HG02970 (cell line): ENCODE measurements at regions not wholly inside any gene's neighbourhood (a gene's known extent, or its start where the extent isn't known, plus 50 kb on each side); places are given as distances from the start of the nearest gene placed in this dataset.

ENCODE experiments used
- ATAC-seq: cut with Tn5 transposase; IDR thresholded peaks from one replicate; pipeline ENCODE4 v1.9.1; 2021; ENCODE audit warnings: mild to moderate bottlenecking, moderate library complexity, moderate number of reproducible peaks; ENCODE audit not compliant: unreplicated experiment, low FRiP score

GRCh38 chr10:129331207-129331838 lies 135.7 kb upstream of the MGMT start:
- ATAC-seq = no peak

GRCh38 chr10:129331839-129332220 lies 135.2 kb upstream of the MGMT start:
- no peak for ATAC-seq

GRCh38 chr10:129332476-129332875 lies 134.6 kb upstream of the MGMT start:
- no peak for ATAC-seq

GRCh38 chr10:129333706-129334105 lies 133.3 kb upstream of the MGMT start:
- ATAC-seq = no peak

GRCh38 chr10:129334266-129334665 lies 132.8 kb upstream of the MGMT start:
- ATAC-seq = no peak

GRCh38 chr10:129335396-129335795 lies 131.6 kb upstream of the MGMT start:
- ATAC-seq = no peak

- ATAC-seq = no peak
Observed at GRCh38 chr10:129335942-129336341, 131.1 kb upstream of the MGMT start.

GRCh38 chr10:129339191-129339590 lies 127.8 kb upstream of the MGMT start:
- no peak for ATAC-seq

GRCh38 chr10:129339841-129340240 lies 127.2 kb upstream of the MGMT start:
- ATAC-seq = no peak

- ATAC-seq = no peak
Observed at GRCh38 chr10:129341087-129341486, 126.0 kb upstream of the MGMT start.

GRCh38 chr10:129342385-129342784 lies 124.7 kb upstream of the MGMT start:
- ATAC-seq = no peak

- no peak for ATAC-seq
Observed at GRCh38 chr10:129343141-129343540, 123.9 kb upstream of the MGMT start.

GRCh38 chr10:129344103-129344502 lies 122.9 kb upstream of the MGMT start:
- no peak for ATAC-seq

GRCh38 chr10:129344731-129345355 lies 122.2 kb upstream of the MGMT start:
- no peak for ATAC-seq

- no peak for ATAC-seq
Observed at GRCh38 chr10:129345763-129346162, 121.3 kb upstream of the MGMT start.

- ATAC-seq = no peak
Observed at GRCh38 chr10:129350690-129351089, 116.4 kb upstream of the MGMT start.

- no peak for ATAC-seq
Observed at GRCh38 chr10:129353101-129353500, 113.9 kb upstream of the MGMT start.

GRCh38 chr10:129360046-129360445 lies 107.0 kb upstream of the MGMT start:
- no peak for ATAC-seq

- ATAC-seq = no peak
Observed at GRCh38 chr10:129361676-129362376, 105.2 kb upstream of the MGMT start.

- no peak for ATAC-seq
Observed at GRCh38 chr10:129364949-129365348, 102.1 kb upstream of the MGMT start.

- ATAC-seq = no peak
Observed at GRCh38 chr10:129365767-129366402, 101.2 kb upstream of the MGMT start.
